Left ventricle myocardium inferior (tissue), 1 donor: ENCODE measurements at regions not wholly inside any gene's neighbourhood (a gene's known extent, or its start where the extent isn't known, plus 50 kb on each side); places are given as distances from the start of the nearest gene placed in this dataset.
"Not testable (repeated sequence)": the region's sequence is repeated elsewhere in the genome, so short reads cannot be mapped to it uniquely, and the experiment has no call there.

Experiments
- DNase-seq: peaks from one replicate; pipeline ENCODE4 v3.0.0-alpha.2; 2020
- H3K27ac ChIP-seq: fragments of 200-600 bp; replicated peaks from 2 replicates; pipeline ENCODE4 v1.8.0; 2021
- H3K27me3 ChIP-seq: fragments of 200-600 bp; 2 replicates; pipeline ENCODE4 v1.8.0; 2021; ENCODE audit warnings: low read depth
- H3K36me3 ChIP-seq: fragments of 200-600 bp; 2 replicates; pipeline ENCODE4 v1.8.0; 2021
- H3K4me1 ChIP-seq: fragments of 200-600 bp; 2 replicates; pipeline ENCODE4 v1.8.0; 2021
- H3K4me3 ChIP-seq: fragments of 200-600 bp; 2 replicates; pipeline ENCODE4 v1.8.0; 2021; ENCODE audit warnings: mild to moderate bottlenecking, moderate library complexity
- H3K9me3 ChIP-seq: fragments of 200-600 bp; replicated peaks from 2 replicates; pipeline ENCODE4 v1.8.0; 2021
- intact Hi-C: fragments of 100-400 bp; cut with micrococcal nuclease; formaldehyde crosslinking; loops from one replicate; pipeline ENCODE4 v1.11.0; 2022
- TF ChIP-seq, protein P1 (sequence below): fragments of 200-600 bp; IDR thresholded peaks from 2 replicates; pipeline ENCODE4 v1.8.0; 2021; ENCODE audit warnings: antibody characterized with exemption, mild to moderate bottlenecking, borderline replicate concordance
- donor health status: DM: no; HTN: yes; CAD: no; lungs with severe emphysema.

DNA sequence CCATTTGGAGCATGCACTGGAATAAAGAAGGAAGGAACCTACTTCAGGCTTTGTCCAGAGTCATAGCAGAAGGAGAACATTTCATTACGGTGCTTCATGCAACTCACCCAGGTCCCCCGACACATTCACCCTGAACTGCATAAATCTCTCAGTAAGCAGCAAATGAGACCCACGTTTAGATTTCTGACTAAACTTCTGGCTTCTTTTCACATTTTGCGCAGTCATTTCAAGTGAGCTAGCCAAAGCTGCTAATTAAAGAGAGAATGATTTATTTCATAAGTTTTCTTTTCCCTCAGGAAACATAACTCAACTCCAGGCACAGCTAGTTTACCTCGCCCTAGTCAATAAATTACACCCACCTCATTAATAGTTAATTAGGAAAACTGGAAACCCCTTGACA, 88.6 kb upstream of the GAS1 start:
- no peaks in the 10 kb centered on the region for H3K36me3 ChIP-seq
- intact Hi-C loops, result no loop called here
- no peak overlapping the region for H3K27ac ChIP-seq
- TF ChIP-seq, protein P1, sequence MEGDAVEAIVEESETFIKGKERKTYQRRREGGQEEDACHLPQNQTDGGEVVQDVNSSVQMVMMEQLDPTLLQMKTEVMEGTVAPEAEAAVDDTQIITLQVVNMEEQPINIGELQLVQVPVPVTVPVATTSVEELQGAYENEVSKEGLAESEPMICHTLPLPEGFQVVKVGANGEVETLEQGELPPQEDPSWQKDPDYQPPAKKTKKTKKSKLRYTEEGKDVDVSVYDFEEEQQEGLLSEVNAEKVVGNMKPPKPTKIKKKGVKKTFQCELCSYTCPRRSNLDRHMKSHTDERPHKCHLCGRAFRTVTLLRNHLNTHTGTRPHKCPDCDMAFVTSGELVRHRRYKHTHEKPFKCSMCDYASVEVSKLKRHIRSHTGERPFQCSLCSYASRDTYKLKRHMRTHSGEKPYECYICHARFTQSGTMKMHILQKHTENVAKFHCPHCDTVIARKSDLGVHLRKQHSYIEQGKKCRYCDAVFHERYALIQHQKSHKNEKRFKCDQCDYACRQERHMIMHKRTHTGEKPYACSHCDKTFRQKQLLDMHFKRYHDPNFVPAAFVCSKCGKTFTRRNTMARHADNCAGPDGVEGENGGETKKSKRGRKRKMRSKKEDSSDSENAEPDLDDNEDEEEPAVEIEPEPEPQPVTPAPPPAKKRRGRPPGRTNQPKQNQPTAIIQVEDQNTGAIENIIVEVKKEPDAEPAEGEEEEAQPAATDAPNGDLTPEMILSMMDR, result no peak
- no peak overlapping the region for H3K4me3 ChIP-seq
- H3K4me1 ChIP-seq, result peaks cover 3% of the 10 kb centered on the region
- no peaks in the 10 kb centered on the region for H3K27me3 ChIP-seq
- no peak for DNase-seq
- no peaks in the 10 kb centered on the region for H3K9me3 ChIP-seq

DNA sequence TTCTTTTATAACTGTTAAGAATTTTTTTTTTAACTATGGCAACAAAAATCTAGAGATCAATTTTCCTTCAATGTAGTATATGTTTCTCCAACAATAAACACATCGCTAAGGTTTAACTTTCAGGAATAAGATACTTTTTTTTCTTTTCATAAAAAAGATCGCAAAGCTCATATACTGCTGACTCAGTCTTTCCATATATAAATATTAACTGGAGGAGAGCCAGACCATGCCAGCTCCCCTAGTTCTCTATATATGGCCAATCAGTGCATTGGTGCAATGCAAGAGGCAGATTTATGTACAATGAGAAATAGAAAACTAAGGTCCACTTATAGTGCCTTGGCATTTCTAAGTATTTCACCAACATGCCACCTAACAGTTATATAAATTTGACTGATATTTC, 89.2 kb upstream of the GAS1 start:
- Histone ChIP-seq H3K4me1 (peaks cover 3% of the 10 kb centered on the region), H3K36me3 (no peaks in the 10 kb centered on the region), H3K27ac (no peak overlapping the region), H3K4me3 (no peak overlapping the region), H3K27me3 (no peaks in the 10 kb centered on the region), H3K9me3 (no peaks in the 10 kb centered on the region)
- DNase-seq, result no peak
- TF ChIP-seq, protein P1, result no peak
- intact Hi-C loops, result no loop called here

DNA sequence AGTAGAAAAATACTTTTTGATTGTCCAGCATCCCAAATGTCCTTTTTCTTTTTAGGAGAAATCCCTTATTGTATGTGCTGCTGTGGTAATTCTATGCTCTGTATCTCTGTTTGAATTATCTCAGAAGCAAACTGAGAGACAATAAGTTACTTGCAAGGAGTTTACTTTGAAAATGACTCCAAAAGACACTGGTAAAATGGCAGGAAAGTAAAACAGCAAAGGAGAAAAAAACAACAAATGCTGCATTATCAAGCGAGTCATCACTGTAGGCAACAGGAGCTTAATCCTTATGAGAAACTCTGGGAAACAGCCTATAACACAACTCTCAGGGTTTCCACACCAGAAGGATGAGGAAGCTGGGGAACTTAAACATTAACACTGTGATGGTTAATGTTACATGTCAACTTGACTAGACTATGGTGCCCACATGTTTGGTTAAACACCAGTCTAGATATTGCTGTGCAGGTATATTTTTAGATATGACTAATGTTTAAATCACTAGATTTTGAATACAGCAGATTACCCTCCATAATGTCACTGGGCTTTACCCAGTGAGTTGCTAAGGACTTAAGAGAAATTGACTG, 92.6 kb upstream of the GAS1 start:
- no peak for DNase-seq
- H3K9me3 ChIP-seq, result no peaks in the 10 kb centered on the region
- intact Hi-C loops, result no loop called here
- no peak overlapping the region for H3K27ac ChIP-seq
- H3K4me1 ChIP-seq, result no peaks in the 10 kb centered on the region
- H3K36me3 ChIP-seq, result no peaks in the 10 kb centered on the region
- TF ChIP-seq, protein P1, result no peak
- no peaks in the 10 kb centered on the region for H3K27me3 ChIP-seq
- H3K4me3 ChIP-seq, result no peak overlapping the region

DNA sequence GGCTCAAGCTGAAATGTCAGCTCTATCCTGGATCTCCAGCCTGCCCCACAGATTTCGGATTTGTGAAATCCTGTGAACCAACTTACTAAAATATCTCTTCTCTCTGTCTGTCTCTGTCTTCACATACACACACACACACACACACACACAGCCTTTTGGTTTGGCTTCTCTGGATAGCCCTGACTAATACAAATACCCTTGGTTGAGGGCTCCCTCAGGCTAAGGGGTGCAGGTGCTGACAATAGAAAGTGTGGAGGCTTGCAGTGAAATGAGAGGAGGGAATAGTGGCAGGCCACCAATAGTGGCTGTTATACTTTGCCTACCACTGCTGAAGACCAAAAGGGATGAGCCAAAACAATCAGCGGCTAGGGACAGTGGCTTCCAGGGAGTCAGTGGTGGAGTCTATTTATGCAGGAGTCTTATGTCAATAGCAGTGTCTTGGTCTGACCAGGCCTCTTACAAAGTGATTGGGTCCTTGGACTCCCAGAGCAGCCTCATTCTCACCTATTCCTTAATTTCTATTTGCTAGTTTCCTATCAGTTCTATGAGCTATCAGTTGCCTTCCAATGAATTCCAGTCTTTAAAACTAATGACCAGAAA, 93.2 kb upstream of the GAS1 start:
- no peak overlapping the region for H3K4me3 ChIP-seq
- no peaks in the 10 kb centered on the region for H3K27me3 ChIP-seq
- no peaks in the 10 kb centered on the region for H3K36me3 ChIP-seq
- no peaks in the 10 kb centered on the region for H3K4me1 ChIP-seq
- no peaks in the 10 kb centered on the region for H3K9me3 ChIP-seq
- TF ChIP-seq, protein P1, result no peak
- DNase-seq, result no peak
- H3K27ac ChIP-seq, result no peak overlapping the region
- intact Hi-C loops, result no loop called here

DNA sequence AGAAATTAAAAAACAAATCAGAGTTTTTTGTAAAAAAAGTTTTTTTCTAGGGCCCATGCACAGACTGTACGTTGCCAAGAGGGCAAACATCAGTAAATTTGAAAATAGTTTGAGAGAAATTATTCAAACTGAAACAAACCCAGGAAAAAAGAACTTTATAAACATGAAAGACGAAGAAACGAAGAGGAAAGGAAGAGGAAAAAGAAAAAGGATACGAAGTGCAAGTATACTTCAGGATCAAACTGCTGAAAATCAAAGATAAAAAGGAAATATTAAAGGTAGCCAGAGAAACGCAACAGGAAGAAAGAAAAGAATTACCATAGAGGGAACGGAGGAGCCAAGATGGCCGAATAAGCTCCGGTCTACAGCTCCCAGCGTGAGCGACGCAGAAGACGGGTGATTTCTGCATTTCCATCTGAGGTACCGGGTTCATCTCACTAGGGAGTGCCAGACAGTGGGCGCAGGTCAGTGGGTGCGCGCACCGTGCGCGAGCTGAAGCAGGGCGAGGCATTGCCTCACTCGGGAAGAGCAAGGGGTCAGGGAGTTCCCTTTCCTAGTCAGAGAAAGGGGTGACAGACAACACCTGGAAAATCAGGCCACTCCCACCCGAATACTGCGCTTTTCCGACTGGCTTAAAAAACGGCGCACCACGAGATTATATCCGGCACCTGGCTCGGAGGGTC, 94.4 kb upstream of the GAS1 start:
- intact Hi-C loops, H3K36me3 ChIP-seq, H3K27ac ChIP-seq, DNase-seq, H3K9me3 ChIP-seq, H3K4me3 ChIP-seq, H3K27me3 ChIP-seq, H3K4me1 ChIP-seq: not testable (repeated sequence)

DNA sequence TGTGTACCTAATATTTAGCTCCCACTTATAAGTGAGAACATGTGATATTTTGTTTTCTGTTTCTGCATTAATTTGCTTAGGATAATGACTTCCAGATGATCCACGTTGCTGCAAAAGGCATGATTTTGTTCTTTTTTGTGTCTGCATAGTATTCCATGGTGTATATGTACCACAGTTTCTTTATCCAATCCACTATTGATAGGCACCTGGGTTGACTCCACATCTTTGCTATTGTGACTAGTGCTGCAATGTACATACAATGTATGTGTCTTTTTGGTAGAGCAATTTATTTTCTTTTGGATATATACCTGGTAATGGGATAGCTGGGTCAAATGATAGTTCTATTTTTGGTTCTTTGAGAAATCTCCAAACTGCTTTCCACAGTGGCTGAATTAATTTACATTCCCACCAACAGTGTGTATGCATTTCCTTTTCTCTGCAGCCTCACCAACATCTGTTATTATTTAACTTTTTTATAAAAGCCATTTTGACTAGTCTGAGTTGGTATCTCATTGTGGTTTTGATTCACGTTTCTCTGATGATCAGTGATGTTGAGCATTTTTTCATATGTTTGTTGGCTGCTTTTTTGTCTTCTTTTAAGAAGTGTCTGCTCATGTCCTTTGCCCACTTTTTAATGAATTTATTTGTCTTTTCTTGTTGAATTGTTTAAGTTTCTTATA, 102.8 kb upstream of the GAS1 start:
- H3K36me3 ChIP-seq, DNase-seq, H3K4me3 ChIP-seq, H3K4me1 ChIP-seq, H3K27me3 ChIP-seq, intact Hi-C loops, H3K27ac ChIP-seq: not testable (repeated sequence)
- peaks cover 32% of the 10 kb centered on the region for H3K9me3 ChIP-seq
